ENCODE measurements at regions not wholly inside any gene's neighbourhood (a gene's known extent, or its start where the extent isn't known, plus 50 kb on each side); places are given as distances from the start of the nearest gene placed in this dataset.

GRCh38 chr1:184254849-184255248 is 132.0 kb upstream of the C1orf21 start:
- Histone ChIP-seq H3K4me1 (ENCODE audit: insufficient read depth, low read length) (no peaks in the 10 kb centered on the region), H3K4me2 (ENCODE audit: low read depth, low read length) (no peak overlapping the region), H2AFZ (ENCODE audit: low read length) (no peak overlapping the region), H3K4me3 (replicated peaks in 1 of 3; ENCODE audit: insufficient read depth in 1 of 3, low read depth in 2 of 3, low read length in 3 of 3) (no peak overlapping the region), H3K79me2 (ENCODE audit: insufficient read depth, low read length) (no peaks in the 10 kb centered on the region), H3K9me3 (ENCODE audit: low read length) (no peaks in the 10 kb centered on the region), H3K9ac (ENCODE audit: insufficient read depth, low read depth, low read length) (no peak overlapping the region), H3K36me3 (replicated peaks in 1 of 2; ENCODE audit: control insufficient read depth in 1 of 2, insufficient read depth in 2 of 2, low read length in 2 of 2) (no peaks in the 10 kb centered on the region), H3K27me3 (ENCODE audit: control insufficient read depth in 1 of 2, insufficient read depth in 2 of 2, low read length in 2 of 2) (no peaks in the 10 kb centered on the region; a peak in 1 of 5 replicates), H4K20me1 (ENCODE audit: insufficient read depth, low read length) (no peaks in the 10 kb centered on the region), H3K27ac (ENCODE audit: extremely low read length, insufficient read depth, low read length) (no peak overlapping the region)
- FAIRE-seq (no peak), DNase-seq (ENCODE audit: low spot score) (no peak), ATAC-seq (no peak)
- 0% methylated on average over 3 of the region's 3 CpGs for WGBS (ENCODE audit: low lambda C conversion rate)
- ChIA-PET POLR2A (no interaction called here), CTCF (ENCODE audit: low intra/inter-chr PET ratio, low total read pairs) (no interaction called here)
- in situ Hi-C loops (cut with HindIII; ENCODE audit: extremely low pct_ligation_motif_present, low pct_unique_long_range_greater_than_20kb), result no loop called here
- intact Hi-C loops (cut with micrococcal nuclease; ENCODE audit: unreplicated experiment), result no loop called here
- no TSS peak for BruUV-seq (replicated peaks)
- no peak for TF ChIP-seq SOX6 (IDR thresholded peaks at IDR 0.05)
- no peak for TF ChIP-seq SOX6 (CRISPR knock-in tag; IDR thresholded peaks at IDR 0.05)
- no peak for TF ChIP-seq MTF1 (CRISPR knock-in tag; IDR thresholded peaks at IDR 0.05)
- TF ChIP-seq U2AF1 (optimal IDR thresholded peaks at IDR 0.05; ENCODE audit: low read depth, low read length), result no peak
- TF ChIP-seq ZFYVE20 (CRISPR knock-in tag; IDR thresholded peaks at IDR 0.05; ENCODE audit: borderline replicate concordance, low read depth), result no peak
- TF ChIP-seq CAMTA2 (CRISPR knock-in tag; IDR thresholded peaks at IDR 0.05; ENCODE audit: borderline replicate concordance), result no peak
- TF ChIP-seq LCORL (IDR thresholded peaks at IDR 0.05), result no peak
- TF ChIP-seq LCORL (CRISPR knock-in tag; IDR thresholded peaks at IDR 0.05), result no peak
- TF ChIP-seq, protein P1, sequence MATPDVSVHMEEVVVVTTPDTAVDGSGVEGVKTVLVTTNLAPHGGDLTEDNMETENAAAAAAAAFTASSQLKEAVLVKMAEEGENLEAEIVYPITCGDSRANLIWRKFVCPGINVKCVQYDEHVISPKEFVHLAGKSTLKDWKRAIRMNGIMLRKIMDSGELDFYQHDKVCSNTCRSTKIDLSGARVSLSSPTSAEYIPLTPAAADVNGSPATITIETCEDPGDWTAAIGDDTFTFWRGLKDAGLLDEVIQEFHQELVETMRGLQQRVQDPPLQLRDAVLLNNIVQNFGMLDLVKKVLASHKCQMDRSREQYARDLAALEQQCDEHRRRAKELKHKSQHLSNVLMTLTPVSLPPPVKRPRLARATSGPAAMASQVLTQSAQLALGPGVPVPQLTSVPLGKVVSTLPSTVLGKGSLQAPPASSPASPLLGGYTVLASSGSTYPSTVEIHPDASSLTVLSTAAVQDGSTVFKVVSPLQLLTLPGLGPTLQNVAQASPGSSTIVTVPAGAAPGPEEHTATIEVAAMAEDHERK (CRISPR knock-in tag; IDR thresholded peaks at IDR 0.05; ENCODE audit: low read depth), result no peak
- TF ChIP-seq ZNF781 (CRISPR knock-in tag; IDR thresholded peaks at IDR 0.05; ENCODE audit: borderline replicate concordance, not compliant biosample characterization), result no peak
